ENCODE measurements at regions not wholly inside any gene's neighbourhood (a gene's known extent, or its start where the extent isn't known, plus 50 kb on each side); places are given as distances from the start of the nearest gene placed in this dataset.
"Not testable (repeated sequence)": the region's sequence is repeated elsewhere in the genome, so short reads cannot be mapped to it uniquely, and the experiment has no call there.

GRCh38 chr3:1456781-1457311 is 364.0 kb downstream of the CNTN6 start:
- DNase-seq (ENCODE audit: low spot score) (no peak), ATAC-seq (ENCODE audit: insufficient number of reproducible peaks, low FRiP score, low read depth) (no peak)
- H3K27me3 ChIP-seq (replicated peaks; ENCODE audit: insufficient read depth): no peaks in the 10 kb centered on the region
- no peaks in the 10 kb centered on the region for H3K4me1 ChIP-seq (ENCODE audit: control insufficient read depth in 1 of 2, low read depth in 2 of 2)
- no peak for TF ChIP-seq CTCF (IDR thresholded peaks at IDR 0.05)
- H3K27ac ChIP-seq: no peak overlapping the region
- no peaks in the 10 kb centered on the region for H3K36me3 ChIP-seq
- no peaks in the 10 kb centered on the region for H3K9me3 ChIP-seq
- H3K4me3 ChIP-seq: no peak overlapping the region

GRCh38 chr3:1462371-1462770 is 369.5 kb downstream of the CNTN6 start:
- no peaks in the 10 kb centered on the region for H3K27me3 ChIP-seq (replicated peaks; ENCODE audit: insufficient read depth)
- no peaks in the 10 kb centered on the region for H3K36me3 ChIP-seq
- H3K9me3 ChIP-seq: no peaks in the 10 kb centered on the region
- no peak overlapping the region for H3K4me3 ChIP-seq
- H3K4me1 ChIP-seq (ENCODE audit: control insufficient read depth in 1 of 2, low read depth in 2 of 2): no peaks in the 10 kb centered on the region
- DNase-seq (ENCODE audit: low spot score): no peak
- H3K27ac ChIP-seq: no peak overlapping the region
- ATAC-seq (ENCODE audit: insufficient number of reproducible peaks, low FRiP score, low read depth): no peak
- no peak for TF ChIP-seq CTCF (IDR thresholded peaks at IDR 0.05)

GRCh38 chr3:1462856-1463450 is 370.1 kb downstream of the CNTN6 start:
- no peaks in the 10 kb centered on the region for H3K36me3 ChIP-seq
- no peaks in the 10 kb centered on the region for H3K9me3 ChIP-seq
- no peaks in the 10 kb centered on the region for H3K27me3 ChIP-seq (replicated peaks; ENCODE audit: insufficient read depth)
- no peak overlapping the region for H3K27ac ChIP-seq
- TF ChIP-seq CTCF (IDR thresholded peaks at IDR 0.05): no peak
- DNase-seq (ENCODE audit: low spot score): no peak
- no peak for ATAC-seq (ENCODE audit: insufficient number of reproducible peaks, low FRiP score, low read depth)
- no peaks in the 10 kb centered on the region for H3K4me1 ChIP-seq (ENCODE audit: control insufficient read depth in 1 of 2, low read depth in 2 of 2)
- H3K4me3 ChIP-seq: no peak overlapping the region

DNA sequence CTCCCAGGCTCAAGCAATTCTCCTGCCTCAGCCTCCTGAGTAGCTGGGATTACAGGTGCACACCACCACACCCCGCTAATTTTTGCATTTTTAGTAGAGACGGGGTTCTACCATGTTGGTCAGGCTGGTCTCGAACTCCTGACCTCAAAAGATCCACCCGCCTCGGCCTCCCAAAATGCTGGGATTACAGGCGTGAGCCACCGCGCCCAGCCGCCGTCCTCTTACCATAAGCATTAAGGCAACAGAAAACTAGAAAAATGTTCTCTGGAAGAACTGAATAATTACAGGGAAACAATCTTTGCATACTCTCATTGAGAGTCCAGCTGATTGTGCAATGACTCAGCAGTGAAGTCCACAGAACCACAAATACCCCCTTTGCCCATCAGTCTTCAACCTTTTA is 372.3 kb downstream of the CNTN6 start:
- DNase-seq (ENCODE audit: low spot score); H3K27me3 ChIP-seq (replicated peaks; ENCODE audit: insufficient read depth); H3K36me3 ChIP-seq; H3K4me1 ChIP-seq (ENCODE audit: control insufficient read depth in 1 of 2, low read depth in 2 of 2); H3K9me3 ChIP-seq; ATAC-seq (ENCODE audit: insufficient number of reproducible peaks, low FRiP score, low read depth); H3K27ac ChIP-seq; H3K4me3 ChIP-seq: not testable (repeated sequence)

- TF ChIP-seq CTCF (IDR thresholded peaks at IDR 0.05): no peak
- Histone ChIP-seq H3K27me3 (replicated peaks; ENCODE audit: insufficient read depth) (no peaks in the 10 kb centered on the region), H3K4me1 (ENCODE audit: control insufficient read depth in 1 of 2, low read depth in 2 of 2) (no peaks in the 10 kb centered on the region), H3K9me3 (no peaks in the 10 kb centered on the region), H3K36me3 (no peaks in the 10 kb centered on the region), H3K4me3 (no peak overlapping the region), H3K27ac (no peak overlapping the region)
- DNase-seq (ENCODE audit: low spot score) (no peak), ATAC-seq (ENCODE audit: insufficient number of reproducible peaks, low FRiP score, low read depth) (no peak)
Measured at GRCh38 chr3:1468145-1468544, 375.3 kb downstream of the CNTN6 start.

DNA sequence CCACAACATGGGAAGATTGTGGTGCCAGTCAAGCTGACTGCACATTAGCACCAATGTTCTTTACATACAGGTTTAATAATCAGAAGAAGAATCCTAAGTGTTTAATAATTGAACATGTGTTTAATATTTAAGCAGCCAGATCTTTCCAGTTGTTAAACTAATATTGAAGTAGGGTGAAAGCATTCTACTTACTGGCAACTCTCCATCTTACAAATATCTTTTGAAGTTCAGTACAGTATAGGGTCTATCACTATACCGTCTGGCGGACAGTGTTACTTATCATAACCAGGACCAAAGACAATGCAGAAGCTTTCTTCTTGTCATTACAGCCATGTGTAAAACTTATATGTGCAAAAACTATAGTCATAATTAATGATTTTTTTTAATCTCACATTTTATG is 376.4 kb downstream of the CNTN6 start:
- TF ChIP-seq CTCF (IDR thresholded peaks at IDR 0.05): no peak
- no peaks in the 10 kb centered on the region for H3K9me3 ChIP-seq
- no peak overlapping the region for H3K4me3 ChIP-seq
- H3K27ac ChIP-seq: no peak overlapping the region
- H3K27me3 ChIP-seq (replicated peaks; ENCODE audit: insufficient read depth): no peaks in the 10 kb centered on the region
- H3K4me1 ChIP-seq (ENCODE audit: control insufficient read depth in 1 of 2, low read depth in 2 of 2): no peaks in the 10 kb centered on the region
- H3K36me3 ChIP-seq: no peaks in the 10 kb centered on the region
- ATAC-seq (ENCODE audit: insufficient number of reproducible peaks, low FRiP score, low read depth) (no peak), DNase-seq (ENCODE audit: low spot score) (no peak)

All from thoracic aorta (tissue), 2 donors.